AG04449 (cell line): ENCODE measurements at regions not wholly inside any gene's neighbourhood (a gene's known extent, or its start where the extent isn't known, plus 50 kb on each side); places are given as distances from the start of the nearest gene placed in this dataset.
"Not testable (repeated sequence)": the region's sequence is repeated elsewhere in the genome, so short reads cannot be mapped to it uniquely, and the experiment has no call there.

Experiments used
- CTCF ChIA-PET: fragments of 350-600 bp; formaldehyde crosslinking; extraction: SDS; loops from one replicate; lab custom pipeline; 2021; ENCODE audit warnings: antibody characterized with exemption; lab: Yijun Ruan, JAX
- POLR2A ChIA-PET: fragments of 400-600, 350-600 bp; formaldehyde crosslinking; extraction: SDS; loops from one replicate; lab custom pipeline; 2020; ENCODE audit warnings: antibody characterized with exemption, inconsistent platforms; lab: Yijun Ruan, JAX
- DNase-seq: peaks from one replicate; pipeline ENCODE4 v3.0.0-alpha.2; 2010; ENCODE audit warnings: low read depth, low spot score
- H3K4me3 ChIP-seq: 2 replicates; pipeline ENCODE4 v1.5.1; 2011; ENCODE audit warnings: low read depth, mild to moderate bottlenecking, control low read depth, low read length
- CTCF ChIP-seq: IDR thresholded peaks from one replicate; pipeline ENCODE4 v1.5.1; 2011; ENCODE audit warnings: mild to moderate bottlenecking, moderate library complexity, low read length, control low read depth, inconsistent platforms; ENCODE audit not compliant: insufficient read depth; ENCODE audit errors: missing control alignments

DNA sequence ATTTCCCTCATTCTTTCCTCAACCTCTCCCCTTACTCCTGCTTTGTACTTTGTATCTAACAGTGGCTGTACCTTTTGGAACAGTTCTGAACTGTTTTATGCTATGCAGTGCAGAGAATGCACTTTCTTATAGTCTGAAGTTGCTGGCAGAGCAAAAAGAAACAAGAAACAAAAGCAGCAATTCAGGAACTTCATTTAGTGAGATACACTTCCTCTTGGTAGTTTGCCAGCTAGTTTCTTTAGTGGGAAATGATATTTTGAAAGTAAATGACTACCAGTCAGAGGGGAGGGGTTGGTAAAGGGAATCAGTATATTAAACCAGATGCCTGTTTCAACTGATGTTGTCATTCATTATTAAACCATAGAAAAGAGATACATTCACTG, 55.0 kb upstream of the CHD2 start:
- ChIA-PET POLR2A (no interaction called here), CTCF (no interaction called here)
- DNase-seq, result no peak
- TF ChIP-seq CTCF, result no peak
- H3K4me3 ChIP-seq, result no peak overlapping the region

GRCh38 chr15:92846741-92847140, 53.4 kb upstream of the CHD2 start:
- peak; percentile 41 for DNase-seq
- no peak for TF ChIP-seq CTCF
- ChIA-PET CTCF (no interaction called here), POLR2A (interaction anchor here (1.3 kb wide), 1 partner anchor 36 kb away, joined by 10 read pairs; no protein-coding TSS in a partner anchor)
- no peak overlapping the region for H3K4me3 ChIP-seq

DNA sequence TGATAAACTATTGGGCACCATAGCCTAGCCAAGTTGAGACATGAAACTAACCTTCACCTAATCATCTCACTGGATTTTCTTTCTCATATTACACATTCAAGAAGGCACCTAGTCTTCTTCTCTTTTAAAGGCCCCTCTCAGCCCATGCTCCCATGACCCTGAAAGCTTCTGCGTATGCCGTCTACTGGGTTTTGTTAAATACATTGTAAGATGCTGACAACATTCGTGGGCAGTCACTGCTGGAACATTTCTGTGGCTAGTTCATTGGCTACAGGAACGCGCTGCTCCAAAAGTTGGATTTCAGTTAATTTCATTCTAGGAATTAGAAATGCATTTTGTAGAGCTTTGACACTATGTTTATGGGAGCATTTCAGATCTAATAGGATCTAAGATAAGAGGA, 52.3 kb upstream of the CHD2 start:
- CTCF ChIA-PET, result no interaction called here

DNA sequence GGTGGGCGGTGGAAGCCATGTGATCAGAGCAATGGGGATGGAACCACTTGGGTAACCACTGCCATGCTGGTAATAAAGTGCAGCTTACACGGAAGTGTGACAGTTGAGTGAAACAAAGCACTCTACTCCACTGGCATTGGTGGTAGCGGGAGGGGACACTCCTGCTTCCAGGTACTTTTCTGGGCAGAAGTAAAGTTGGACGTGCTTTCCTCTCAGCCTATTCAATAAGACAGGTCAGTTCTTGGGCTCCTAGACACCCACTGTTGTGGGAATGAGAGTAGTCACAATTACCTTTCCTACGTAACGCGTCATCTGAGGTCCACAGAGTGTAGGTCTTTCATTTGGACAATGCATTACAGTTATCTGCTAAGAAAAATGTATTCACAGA, 51.7 kb upstream of the CHD2 start:
- no peak for DNase-seq
- CTCF ChIA-PET, result no interaction called here
- no peak for TF ChIP-seq CTCF
- POLR2A ChIA-PET, result no interaction called here
- H3K4me3 ChIP-seq, result no peak overlapping the region

More for the DNA sequence above, 52.3 kb upstream of the CHD2 start:
- no peak for TF ChIP-seq CTCF
- no peak overlapping the region for H3K4me3 ChIP-seq
- no peak for DNase-seq
- POLR2A ChIA-PET, result interaction anchor here (0.6 kb wide), 1 partner anchor 14 kb away, joined by 3 read pairs; no protein-coding TSS in a partner anchor

- no peak for DNase-seq
- TF ChIP-seq CTCF, result no peak
- ChIA-PET POLR2A (no interaction called here), CTCF (no interaction called here)
- H3K4me3 ChIP-seq, result no peak overlapping the region
These were observed 51.1 kb upstream of the CHD2 start for GRCh38 chr15:92848852-92849598.

DNA sequence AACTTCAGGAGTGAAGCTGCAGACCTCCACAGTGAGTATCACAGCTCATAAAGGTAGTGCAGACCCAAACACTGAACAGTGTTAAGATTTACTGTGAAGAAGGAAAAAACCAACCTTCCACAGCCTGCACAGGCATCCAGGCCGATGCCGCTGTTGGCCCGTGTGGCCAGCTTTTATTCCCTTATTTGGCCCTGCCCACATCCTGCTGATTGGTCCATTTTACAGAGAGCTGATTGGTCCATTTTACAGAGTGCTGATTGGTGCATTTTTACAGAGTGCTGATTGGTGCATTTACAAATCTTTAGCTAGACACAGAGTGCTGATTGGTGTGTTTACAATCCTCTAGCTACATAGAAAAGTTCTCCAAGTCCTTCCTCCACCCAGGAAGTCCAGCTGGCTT, 49.9 kb upstream of the CHD2 start:
- H3K4me3 ChIP-seq, CTCF ChIA-PET, DNase-seq, POLR2A ChIA-PET: not testable (repeated sequence)
